B cell (primary cell): ENCODE measurements at regions not wholly inside any gene's neighbourhood (a gene's known extent, or its start where the extent isn't known, plus 50 kb on each side); places are given as distances from the start of the nearest gene placed in this dataset.

Source experiments
- ATAC-seq: fragments of 200-7000 bp; cut with Tn5 transposase; one replicate; pipeline ENCODE4 v1.10.0; 2021; ENCODE audit warnings: low read depth, mild to moderate bottlenecking, moderate number of reproducible peaks, moderate library complexity
- CTCF ChIA-PET: fragments of 350-600 bp; sonication (Branson Sonifier 250); formaldehyde crosslinking; loops from one replicate; lab custom pipeline; 2021; ENCODE audit warnings: antibody characterized with exemption, inconsistent platforms; lab: Charles Lee
- POLR2A ChIA-PET: fragments of 350-600 bp; sonication (Branson Sonifier 250); formaldehyde crosslinking; loops from one replicate; lab custom pipeline; 2021; ENCODE audit warnings: antibody characterized with exemption; lab: Charles Lee
- DNase-seq: peaks from one replicate; pipeline ENCODE4 v3.0.0; 2013
- H2AFZ ChIP-seq: 2 replicates; pipeline ENCODE4 v1.6.1; 2012; ENCODE audit warnings: mild to moderate bottlenecking, low read depth, low read length; ENCODE audit not compliant: insufficient read depth, poor library complexity, severe bottlenecking
- H3K27ac ChIP-seq, 2 donors: 1 replicate in 1 of 2; 2 replicates in 1 of 2; pipeline ENCODE4 v1.5.1; 2012 to 2013; ENCODE audit warnings: low read length in 2 of 2, mild to moderate bottlenecking in 2 of 2, moderate library complexity in 1 of 2
- H3K27me3 ChIP-seq, 4 experiments: fragments of 200-600 bp in 1 of 4; sonication (generic) in 1 of 4; replicated peaks in 1 of 4; 1 replicate in 2 of 4; 2 replicates in 2 of 4; pipeline versions ENCODE4 v1.6.1 to v1.7.0; 2013 to 2016; ENCODE audit warnings: low read length in 3 of 4, mild to moderate bottlenecking in 2 of 4, mixed read lengths in 1 of 4, moderate library complexity in 1 of 4; ENCODE audit not compliant: insufficient read depth in 4 of 4, control insufficient read depth in 3 of 4; ENCODE audit errors: control extremely low read depth in 1 of 4
- H3K36me3 ChIP-seq, 2 experiments: replicated peaks in 1 of 2; 1 replicate in 1 of 2; 2 replicates in 1 of 2; pipeline versions ENCODE4 v1.6.1 to v1.7.1; 2013; ENCODE audit warnings: low read length in 1 of 2; ENCODE audit not compliant: insufficient read depth in 2 of 2, control insufficient read depth in 1 of 2; ENCODE audit errors: control extremely low read depth in 1 of 2, extremely low read depth in 1 of 2
- H3K4me1 ChIP-seq, 2 donors: fragments of 200-600 bp in 1 of 2; sonication (generic) in 1 of 2; 1 replicate in 1 of 2; 2 replicates in 1 of 2; pipeline versions ENCODE4 v1.5.1 to v1.6.1; 2013 to 2017; ENCODE audit warnings: low read length in 2 of 2; ENCODE audit not compliant: control insufficient read depth in 2 of 2, insufficient read depth in 2 of 2
- H3K4me2 ChIP-seq: replicated peaks from 2 replicates; pipeline ENCODE3; 2012; ENCODE audit warnings: mild to moderate bottlenecking, low read depth, low read length; ENCODE audit not compliant: poor library complexity, severe bottlenecking
- H3K4me3 ChIP-seq, 5 experiments: fragments of 200-600 bp in 1 of 5; sonication (generic) in 1 of 5; 1 replicate in 3 of 5; 2 replicates in 2 of 5; pipeline versions ENCODE4 v1.5.1 to v1.7.0; 2011 to 2016; ENCODE audit warnings: low read length in 4 of 5, mild to moderate bottlenecking in 4 of 5, low read depth in 2 of 5, control low read depth in 1 of 5, moderate library complexity in 1 of 5; ENCODE audit not compliant: insufficient read depth in 1 of 5; ENCODE audit errors: control extremely low read depth in 1 of 5, extremely low read depth in 1 of 5
- H3K79me2 ChIP-seq: fragments of 200-600 bp; sonication (generic); one replicate; pipeline ENCODE4 v1.6.0; 2016; ENCODE audit warnings: low read length; ENCODE audit not compliant: control insufficient read depth, insufficient read depth
- H3K9ac ChIP-seq: fragments of 200-600 bp; sonication (generic); 2 replicates; pipeline ENCODE4 v1.6.1; 2017; ENCODE audit warnings: mild to moderate bottlenecking, low read length, moderate library complexity
- H3K9me3 ChIP-seq, 3 donors: one replicate each; pipeline versions ENCODE4 v1.6.1 to v1.7.1; 2013; ENCODE audit warnings: low read length in 2 of 3; ENCODE audit not compliant: control insufficient read depth in 2 of 3, insufficient read depth in 1 of 3; ENCODE audit errors: control extremely low read depth in 1 of 3
- H4K20me1 ChIP-seq: 2 replicates; pipeline ENCODE4 v1.6.0; 2012; ENCODE audit warnings: mild to moderate bottlenecking, low read length; ENCODE audit not compliant: insufficient read depth, control insufficient read depth, poor library complexity, severe bottlenecking
- H3K27ac Mint-ChIP-seq: one replicate; pipeline ENCODE4 v1.8.0; 2021; ENCODE audit warnings: mixed read lengths
- H3K27me3 Mint-ChIP-seq: one replicate; pipeline ENCODE4 v1.8.0; 2021; ENCODE audit warnings: mixed read lengths
- H3K4me1 Mint-ChIP-seq: one replicate; pipeline ENCODE4 v1.8.0; 2021; ENCODE audit warnings: mixed read lengths
- H3K4me3 Mint-ChIP-seq: one replicate; pipeline ENCODE4 v1.8.0; 2021; ENCODE audit warnings: mixed read lengths
- H3K9me3 Mint-ChIP-seq: one replicate; pipeline ENCODE4 v1.8.0; 2022; ENCODE audit warnings: mixed read lengths; ENCODE audit not compliant: insufficient read depth
- CTCF ChIP-seq: fragments of 200-600 bp; IDR thresholded peaks from one replicate; pipeline ENCODE4 v1.8.0; 2022; ENCODE audit warnings: antibody characterized with exemption, mild to moderate bottlenecking
- EZH2 ChIP-seq: IDR thresholded peaks from 2 replicates; pipeline ENCODE4 v1.6.1; 2012; ENCODE audit warnings: borderline replicate concordance, low read depth, mild to moderate bottlenecking, moderate library complexity, low read length; ENCODE audit not compliant: insufficient read depth, poor library complexity, severe bottlenecking
- WGBS: methylation state at CpG from one replicate; pipeline ENCODE4 v1.1.5; 2013; ENCODE audit warnings: missing lambda C conversion rate; ENCODE audit not compliant: insufficient coverage; 5-methylcytosine and 5-hydroxymethylcytosine counted together
- intact Hi-C: fragments of 100-400 bp; cut with micrococcal nuclease; formaldehyde crosslinking; loops from one replicate; pipeline ENCODE4 v1.10.0; 2022

- Histone ChIP-seq H3K36me3 (no peaks in the 10 kb centered on the region), H3K4me2 (no peak overlapping the region), H3K4me3 (no peak overlapping the region), H3K4me1 (no peaks in the 10 kb centered on the region), H2AFZ (no peak overlapping the region), H3K9me3 (no peaks in the 10 kb centered on the region), H3K27ac (no peak overlapping the region), H3K79me2 (no peaks in the 10 kb centered on the region), H4K20me1 (no peaks in the 10 kb centered on the region), H3K27me3 (peaks cover 0 to 3% (median 0%) of the 10 kb centered on the region in 4 experiments), H3K9ac (no peak overlapping the region)
- DNase-seq (no peak), ATAC-seq (no peak)
- H3K27me3 Mint-ChIP-seq: no peaks in the 10 kb centered on the region
- H3K27ac Mint-ChIP-seq: no peak overlapping the region
- H3K9me3 Mint-ChIP-seq: no peaks in the 10 kb centered on the region
- no peaks in the 10 kb centered on the region for H3K4me1 Mint-ChIP-seq
- POLR2A ChIA-PET: no interaction called here
- intact Hi-C loops: no loop called here
- TF ChIP-seq EZH2 (no peak), CTCF (no peak)
- CTCF ChIA-PET: no interaction called here
- H3K4me3 Mint-ChIP-seq: no peak overlapping the region
Measured at GRCh38 chr5:116922532-116922931, 347.9 kb upstream of the SEMA6A start.

GRCh38 chr5:116914869-116915504 lies 340.4 kb upstream of the SEMA6A start:
- Histone ChIP-seq H3K36me3 (no peaks in the 10 kb centered on the region), H3K27ac (no peak overlapping the region), H3K27me3 (no peaks in the 10 kb centered on the region), H3K4me2 (no peak overlapping the region), H3K9ac (no peak overlapping the region), H2AFZ (no peak overlapping the region), H3K4me1 (no peaks in the 10 kb centered on the region), H3K9me3 (no peaks in the 10 kb centered on the region), H3K79me2 (no peaks in the 10 kb centered on the region), H3K4me3 (no peak overlapping the region), H4K20me1 (no peaks in the 10 kb centered on the region)
- TF ChIP-seq EZH2: no peak
- intact Hi-C loops: no loop called here
- DNase-seq: no peak
- peaks cover 5% of the 10 kb centered on the region for H3K4me1 Mint-ChIP-seq
- H3K4me3 Mint-ChIP-seq: no peak overlapping the region
- POLR2A ChIA-PET: no interaction called here
- no peaks in the 10 kb centered on the region for H3K9me3 Mint-ChIP-seq
- no peak for ATAC-seq
- no peak overlapping the region for H3K27ac Mint-ChIP-seq
- no peaks in the 10 kb centered on the region for H3K27me3 Mint-ChIP-seq
- CTCF ChIA-PET: no interaction called here
- WGBS: no CpG with 5 or more reads among the region's 2 CpGs
